RPMI8226 (cell line): ENCODE measurements at regions not wholly inside any gene's neighbourhood (a gene's known extent, or its start where the extent isn't known, plus 50 kb on each side); places are given as distances from the start of the nearest gene placed in this dataset.
A peak's percentile ranks its signal among the peaks of the same experiment; 100 is the strongest.
"Not testable (repeated sequence)": the region's sequence is repeated elsewhere in the genome, so short reads cannot be mapped to it uniquely, and the experiment has no call there.

ENCODE experiments used
- DNase-seq: peaks from one replicate; pipeline ENCODE4 v3.0.0-alpha.2; 2015

- no peak for DNase-seq
These were observed 1584.3 kb downstream of the STIM2 start for GRCh38 chr4:28444886-28445496.

GRCh38 chr4:28449085-28449484, 1588.4 kb downstream of the STIM2 start:
- DNase-seq, result no peak

DNA sequence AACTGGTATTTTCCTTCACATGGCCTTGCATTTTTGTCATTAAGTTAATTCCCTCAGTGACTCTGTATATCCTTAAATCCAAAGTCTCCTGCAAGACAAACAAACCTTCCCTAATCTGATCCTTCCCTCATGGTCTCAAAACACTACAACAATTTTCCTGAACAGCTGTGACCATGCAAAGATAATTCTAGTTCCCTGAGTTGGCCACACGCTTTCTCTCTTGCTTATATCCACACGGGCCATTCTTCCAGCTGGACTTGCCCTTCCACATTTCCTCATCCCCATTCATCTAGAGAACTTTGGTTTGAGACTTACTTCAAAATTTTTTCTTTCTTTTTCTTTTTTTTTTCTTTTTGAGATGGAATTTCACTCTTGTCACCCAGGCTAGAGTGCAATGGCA, 1590.7 kb downstream of the STIM2 start:
- no peak for DNase-seq

- DNase-seq, result no peak
These were observed 1602.4 kb downstream of the STIM2 start for GRCh38 chr4:28462766-28463700.

- no peak for DNase-seq
These were observed 1604.2 kb downstream of the STIM2 start for GRCh38 chr4:28464823-28465222.

DNA sequence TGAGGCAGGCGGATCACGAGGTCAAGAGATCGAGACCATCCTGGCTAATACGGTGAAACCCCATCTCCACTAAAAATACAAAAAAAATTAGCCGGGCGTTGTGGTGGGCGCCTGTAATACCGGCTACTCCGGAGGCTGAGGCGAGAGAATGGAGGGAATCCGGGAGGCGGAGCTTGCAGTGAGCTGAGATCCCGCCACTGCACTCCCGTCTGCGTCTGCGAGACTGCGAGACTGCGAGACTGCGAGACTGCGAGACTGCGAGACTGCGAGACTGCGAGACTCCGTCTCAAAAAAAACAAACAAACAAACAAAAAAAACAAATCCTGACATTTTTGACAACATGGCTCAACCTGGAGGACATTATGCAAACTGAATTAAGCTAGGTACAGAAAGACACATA, 1606.2 kb downstream of the STIM2 start:
- DNase-seq, result not testable (repeated sequence)

DNA sequence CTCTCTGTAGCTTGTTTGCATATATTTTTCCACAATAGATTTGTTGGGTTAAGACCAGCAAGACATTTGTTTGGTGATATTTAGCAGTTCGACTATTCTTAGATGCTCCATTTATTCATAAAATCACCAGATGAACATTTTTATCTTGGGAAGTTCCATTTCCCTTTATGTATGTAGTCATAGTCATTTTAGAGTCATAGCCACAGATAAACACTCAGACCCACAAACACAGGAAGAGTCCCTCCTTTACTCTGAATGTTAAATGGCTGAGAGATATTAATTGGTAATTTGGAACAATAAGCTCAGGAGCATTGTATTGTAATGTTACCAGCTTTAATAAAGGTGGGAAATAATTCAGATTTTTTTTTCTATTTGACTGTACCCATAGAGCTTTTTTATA, 1608.7 kb downstream of the STIM2 start:
- DNase-seq, result no peak

- no peak for DNase-seq
These were observed 1609.2 kb downstream of the STIM2 start for GRCh38 chr4:28469886-28470285.

- DNase-seq, result no peak
These were observed 1614.7 kb downstream of the STIM2 start for GRCh38 chr4:28475381-28475780.

GRCh38 chr4:28479666-28480065, 1619.0 kb downstream of the STIM2 start:
- no peak for DNase-seq

- no peak for DNase-seq
These were observed 1620.9 kb downstream of the STIM2 start for GRCh38 chr4:28481565-28481964.

DNA sequence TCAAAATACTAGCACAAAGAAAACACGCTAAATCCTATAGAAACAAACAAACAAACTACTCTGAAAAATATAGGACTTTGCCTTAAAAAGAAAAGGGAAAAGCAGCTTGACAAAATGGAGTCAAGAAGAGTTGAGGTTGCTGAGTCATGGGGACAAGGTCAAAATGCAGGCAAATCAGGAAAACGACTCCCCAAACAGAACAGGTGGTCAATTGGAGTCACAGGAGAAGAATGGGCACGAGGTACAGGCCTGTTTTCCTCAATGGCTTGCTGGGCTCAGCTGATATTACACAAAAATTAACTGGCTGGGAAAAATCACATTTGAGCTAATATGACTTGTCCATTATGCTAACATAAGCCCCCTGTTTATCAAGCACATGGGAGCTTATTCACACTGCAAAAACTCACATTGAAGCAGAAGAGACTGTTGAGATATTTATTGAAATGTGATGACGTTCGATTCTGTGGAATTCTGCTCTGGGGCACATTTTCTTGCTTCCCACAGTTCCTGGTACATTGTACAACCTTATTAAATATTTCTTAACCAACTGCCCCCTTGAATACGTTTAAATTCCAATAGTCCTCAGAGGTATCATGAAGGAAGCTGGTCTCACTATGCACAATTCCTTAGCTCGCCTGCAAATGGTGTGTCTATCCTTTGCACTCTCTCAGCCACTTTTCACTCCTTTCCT, 1622.1 kb downstream of the STIM2 start:
- DNase-seq, result no peak

DNA sequence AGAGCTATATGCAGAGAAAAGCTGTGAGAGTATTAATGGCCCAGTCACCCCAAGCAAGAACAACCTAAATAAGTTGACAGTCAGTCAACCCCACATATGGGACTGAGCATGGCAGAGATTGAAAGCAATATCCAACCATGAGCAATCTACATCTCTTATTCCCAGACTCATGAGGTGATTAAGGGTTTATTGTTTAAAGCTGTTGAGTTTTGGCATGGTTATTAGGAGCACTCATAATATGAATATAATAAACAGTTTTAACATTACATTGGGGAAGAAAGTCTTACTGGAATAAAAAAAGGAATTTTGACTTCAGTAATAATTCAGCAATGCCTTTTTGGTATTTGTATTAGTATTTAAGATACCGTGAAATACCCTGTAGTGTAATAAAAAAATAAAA, 1627.4 kb downstream of the STIM2 start:
- DNase-seq, result no peak

DNA sequence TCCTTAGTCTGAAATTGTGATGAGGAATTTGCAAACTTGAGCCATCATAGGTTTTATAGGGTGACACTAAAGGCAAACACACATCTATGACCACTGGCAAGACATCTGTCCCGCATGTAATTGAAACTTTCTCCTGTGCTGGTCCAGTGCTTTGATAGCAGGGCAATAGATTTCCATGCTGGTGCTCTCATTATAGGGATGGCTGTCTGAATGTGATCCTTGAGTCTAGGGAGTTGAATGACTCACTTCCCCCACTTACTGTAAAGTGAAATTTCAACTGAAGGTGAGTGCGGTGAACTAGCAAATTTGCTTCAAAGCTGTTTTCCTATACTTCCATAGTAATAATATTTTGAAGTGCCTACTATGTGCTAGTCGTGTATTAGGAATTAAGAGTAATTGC, 1630.0 kb downstream of the STIM2 start:
- DNase-seq, result no peak

DNA sequence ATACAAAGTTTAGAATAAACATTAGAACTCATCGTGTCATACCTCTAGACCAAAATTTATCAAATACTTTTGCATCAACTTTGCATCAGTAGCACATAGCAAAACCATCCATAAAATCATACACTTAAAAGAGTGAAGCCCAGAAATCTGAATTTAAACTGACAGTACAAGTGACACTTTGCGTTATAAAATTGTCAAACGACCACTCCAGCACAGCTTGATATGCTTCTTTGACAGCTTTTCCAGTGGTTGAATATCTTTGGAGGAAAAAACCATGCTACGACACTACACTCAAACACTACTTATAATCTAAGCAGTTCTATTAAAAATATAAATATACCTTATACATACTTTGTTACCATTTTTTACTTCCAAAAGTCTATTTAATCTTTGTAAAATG, 1644.4 kb downstream of the STIM2 start:
- DNase-seq, result no peak

- DNase-seq, result peak; percentile 9
These were observed 1648.0 kb downstream of the STIM2 start for GRCh38 chr4:28508636-28509035.

DNA sequence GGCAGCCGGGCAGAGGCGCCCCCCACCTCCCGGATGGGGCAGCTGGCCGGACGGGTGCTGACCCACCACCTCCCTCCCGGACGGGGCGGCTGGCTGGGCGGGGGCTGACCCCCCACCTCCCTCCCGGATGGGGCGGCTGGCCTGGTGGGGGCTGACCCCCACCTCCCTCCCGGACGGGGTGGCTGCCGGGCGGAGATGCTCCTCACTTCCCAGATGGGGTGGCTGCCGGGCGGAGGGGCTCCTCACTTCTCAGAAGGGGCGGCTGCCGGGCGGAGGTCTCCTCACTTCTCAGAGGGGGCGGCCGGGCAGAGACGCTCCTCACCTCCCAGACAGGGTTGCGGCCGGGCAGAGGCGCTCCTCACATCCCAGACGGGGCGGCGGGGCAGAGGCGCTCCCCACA, 1654.1 kb downstream of the STIM2 start:
- not testable (repeated sequence) for DNase-seq

GRCh38 chr4:28518561-28519165, 1658.0 kb downstream of the STIM2 start:
- no peak for DNase-seq

DNA sequence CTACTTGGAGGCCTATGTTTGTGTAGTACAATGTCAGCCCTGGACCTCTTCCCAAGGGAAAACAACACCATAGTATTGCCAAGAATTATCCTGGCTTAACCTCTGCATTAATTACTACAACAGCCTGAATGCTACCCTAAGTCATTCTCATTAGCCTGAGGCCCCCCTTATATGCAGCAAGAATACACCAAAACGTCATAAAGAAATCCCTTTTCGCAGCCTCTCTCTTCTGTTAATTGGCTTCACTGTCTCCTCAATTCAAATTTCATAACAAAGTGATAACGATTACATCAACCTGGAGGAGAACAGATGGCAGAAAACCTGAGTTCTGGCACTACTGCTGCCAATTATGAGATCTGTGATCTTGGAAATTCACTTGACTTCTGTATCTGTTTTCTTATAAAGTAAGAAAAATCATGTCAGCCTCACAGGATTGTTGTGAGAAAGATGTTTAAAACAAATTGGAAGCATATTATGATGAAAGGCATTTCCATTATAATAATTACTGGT, 1663.1 kb downstream of the STIM2 start:
- no peak for DNase-seq

- DNase-seq, result no peak
These were observed 1675.5 kb downstream of the STIM2 start for GRCh38 chr4:28536124-28536523.

DNA sequence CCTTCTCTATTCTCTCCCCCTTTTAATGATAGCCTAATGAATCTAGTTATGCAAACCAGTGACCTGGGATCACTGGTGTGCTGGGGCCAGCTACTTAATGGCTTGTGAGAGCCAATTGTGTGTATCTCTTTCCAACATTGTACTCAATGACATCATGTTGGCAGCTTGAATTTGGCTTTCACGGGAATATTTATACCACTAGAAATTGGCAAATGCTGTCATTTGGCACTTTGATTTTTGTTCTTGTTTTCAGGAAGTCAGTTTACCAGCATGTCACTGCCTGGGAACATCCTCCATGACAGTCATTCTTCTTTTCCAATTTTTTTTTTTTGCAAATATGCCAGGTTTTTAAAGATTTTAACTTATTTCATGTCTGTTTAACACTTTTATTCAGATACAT, 1685.3 kb downstream of the STIM2 start:
- DNase-seq, result no peak

GRCh38 chr4:28548136-28548535, 1687.5 kb downstream of the STIM2 start:
- DNase-seq, result no peak

- no peak for DNase-seq
These were observed 1688.0 kb downstream of the STIM2 start for GRCh38 chr4:28548594-28548993.
